Right lobe of liver (tissue), 6 donors: ENCODE measurements at regions not wholly inside any gene's neighbourhood (a gene's known extent, or its start where the extent isn't known, plus 50 kb on each side); places are given as distances from the start of the nearest gene placed in this dataset.

Experiments used
- ATAC-seq, 4 donors: fragments of 200-7000 bp; cut with Tn5 transposase; one replicate each; pipeline ENCODE4 v1.9.1; 2020; ENCODE audit warnings: mild to moderate bottlenecking in 4 of 4, moderate library complexity in 4 of 4
- DNase-seq, 3 donors: peaks; one replicate each; pipeline ENCODE4 v3.0.0-alpha.2; 2020
- H3K27ac ChIP-seq, 3 donors: fragments of 200-600 bp; one replicate each; pipeline ENCODE4 v1.8.0; 2022
- H3K27me3 ChIP-seq, 2 donors: fragments of 200-600 bp; one replicate each; pipeline ENCODE4 v1.8.0; 2022
- H3K36me3 ChIP-seq, 4 donors: fragments of 200-600 bp; sonication (generic) in 1 of 4; one replicate each; pipeline versions ENCODE4 v1.5.1 to v1.8.0; 2017 to 2022; ENCODE audit warnings: control low read depth in 1 of 4
- H3K4me1 ChIP-seq, 4 donors: fragments of 200-600 bp; sonication (generic) in 1 of 4; one replicate each; pipeline versions ENCODE4 v1.5.1 to v1.8.0; 2017 to 2022; ENCODE audit warnings: control low read depth in 1 of 4
- H3K4me3 ChIP-seq, 3 donors: fragments of 200-600 bp; one replicate each; pipeline ENCODE4 v1.8.0; 2022
- H3K9me3 ChIP-seq, 4 donors: fragments of 200-600 bp; sonication (generic) in 1 of 4; one replicate each; pipeline versions ENCODE4 v1.5.1 to v1.8.0; 2017 to 2022; ENCODE audit warnings: control low read depth in 1 of 4
- CTCF ChIP-seq, 4 donors: fragments of 200-600 bp in 3 of 4; fragments of 450-650 bp in 1 of 4; IDR thresholded peaks; one replicate each; pipeline versions ENCODE4 v1.5.1 to v1.8.0; 2016 to 2022; ENCODE audit warnings: antibody characterized with exemption in 4 of 4, mild to moderate bottlenecking in 2 of 4
- POLR2A ChIP-seq: fragments of 450-650 bp; IDR thresholded peaks from one replicate; pipeline ENCODE4 v1.6.1; 2017; ENCODE audit warnings: antibody characterized with exemption, mild to moderate bottlenecking
- WGBS: methylation state at CpG from one replicate; pipeline ENCODE4 v1.1.6; 2018; ENCODE audit warnings: low coverage, low lambda C conversion rate; ENCODE audit not compliant: insufficient coverage; ENCODE audit errors: missing lambda C conversion rate; 5-methylcytosine and 5-hydroxymethylcytosine counted together
- intact Hi-C, 2 donors: fragments of 100-400 bp; cut with DNase I; formaldehyde crosslinking; loops; one replicate each; pipeline versions ENCODE4 v1.11.2 to v1.14.1; 2022
- donor health status: DM: no; HTN: yes; CAD: no.
- donor health status: DM: no; HTN: no; CAD: no.
- donor health status: DM: no; HTN: no; CAD: no.
- donor health status: DM: no; HTN: yes; CAD: no.
- donor health status: DM: no; HTN: yes; CAD: no.

GRCh38 chr6:53216301-53216700 lies 67.7 kb upstream of the GCM1 start:
- no peaks in the 10 kb centered on the region for H3K4me1 ChIP-seq
- WGBS = 63% methylated on average over 5 of the region's 5 CpGs
- no peak for DNase-seq
- H3K4me3 ChIP-seq = no peak overlapping the region
- TF ChIP-seq CTCF (IDR thresholded peaks at IDR 0.05) = no peak
- TF ChIP-seq POLR2A = no peak
- intact Hi-C loops = no loop called here
- H3K36me3 ChIP-seq = no peaks in the 10 kb centered on the region
- no peak overlapping the region for H3K27ac ChIP-seq
- H3K27me3 ChIP-seq = no peaks in the 10 kb centered on the region
- H3K9me3 ChIP-seq = no peaks in the 10 kb centered on the region
- ATAC-seq = no peak

- Histone ChIP-seq H3K4me1 (no peaks in the 10 kb centered on the region), H3K36me3 (no peaks in the 10 kb centered on the region), H3K9me3 (no peaks in the 10 kb centered on the region), H3K27ac (no peak overlapping the region), H3K27me3 (no peaks in the 10 kb centered on the region), H3K4me3 (no peak overlapping the region)
- no peak for TF ChIP-seq POLR2A
- TF ChIP-seq CTCF (IDR thresholded peaks at IDR 0.05) = no peak
- ATAC-seq = no peak
- no peak for DNase-seq
- intact Hi-C loops = no loop called here
- 45% methylated on average over 1 of the region's 1 CpG for WGBS
These were observed 65.5 kb upstream of the GCM1 start for GRCh38 chr6:53214172-53214571.

- TF ChIP-seq CTCF (IDR thresholded peaks at IDR 0.05) (no peak), POLR2A (no peak)
- Histone ChIP-seq H3K27ac (no peak overlapping the region), H3K27me3 (no peaks in the 10 kb centered on the region), H3K9me3 (no peaks in the 10 kb centered on the region), H3K36me3 (no peaks in the 10 kb centered on the region), H3K4me3 (no peak overlapping the region), H3K4me1 (no peaks in the 10 kb centered on the region)
- no peak for DNase-seq
- 94% methylated on average over 4 of the region's 4 CpGs for WGBS
- ATAC-seq = peak in 2 of 4 donors; percentile 35 to 48
- intact Hi-C loops = no loop called here
These were observed 62.2 kb upstream of the GCM1 start for GRCh38 chr6:53210811-53211210.

- TF ChIP-seq POLR2A (no peak), CTCF (IDR thresholded peaks at IDR 0.05) (no peak)
- H3K27me3 ChIP-seq = no peaks in the 10 kb centered on the region
- no peaks in the 10 kb centered on the region for H3K36me3 ChIP-seq
- no peaks in the 10 kb centered on the region for H3K9me3 ChIP-seq
- no peaks in the 10 kb centered on the region for H3K4me1 ChIP-seq
- H3K27ac ChIP-seq = no peak overlapping the region
- H3K4me3 ChIP-seq = no peak overlapping the region
- intact Hi-C loops = no loop called here
- ATAC-seq (no peak), DNase-seq (no peak)
These were observed 61.0 kb upstream of the GCM1 start for GRCh38 chr6:53209681-53210080.

GRCh38 chr6:53205778-53206177 lies 57.1 kb upstream of the GCM1 start:
- Histone ChIP-seq H3K4me3 (no peak overlapping the region), H3K27ac (no peak overlapping the region), H3K27me3 (no peaks in the 10 kb centered on the region), H3K4me1 (no peaks in the 10 kb centered on the region), H3K36me3 (no peaks in the 10 kb centered on the region), H3K9me3 (no peaks in the 10 kb centered on the region)
- no peak for DNase-seq
- no peak for ATAC-seq
- 57% methylated on average over 2 of the region's 2 CpGs for WGBS
- TF ChIP-seq POLR2A = no peak
- TF ChIP-seq CTCF (IDR thresholded peaks at IDR 0.05) = no peak
- intact Hi-C loops = no loop called here
